Ovary (tissue), 7 donors: ENCODE measurements at regions not wholly inside any gene's neighbourhood (a gene's known extent, or its start where the extent isn't known, plus 50 kb on each side); places are given as distances from the start of the nearest gene placed in this dataset.
"Not testable (repeated sequence)": the region's sequence is repeated elsewhere in the genome, so short reads cannot be mapped to it uniquely, and the experiment has no call there.

Experiments
- DNase-seq, 5 donors: peaks; one replicate each; pipeline ENCODE4 v3.0.0-alpha.2; 2019 to 2020
- H3K27ac ChIP-seq, 2 donors: fragments of 200-600 bp; one replicate each; pipeline versions ENCODE4 v1.5.1 to v1.8.0; 2019 to 2022
- H3K27me3 ChIP-seq: fragments of 200-600 bp; one replicate; pipeline ENCODE4 v1.8.0; 2022
- H3K36me3 ChIP-seq: fragments of 200-600 bp; sonication (generic); one replicate; pipeline ENCODE4 v1.5.1; 2019
- H3K4me1 ChIP-seq: one replicate; pipeline ENCODE4 v1.8.1; 2013; ENCODE audit warnings: mild to moderate bottlenecking, moderate library complexity; ENCODE audit not compliant: insufficient read depth
- H3K4me3 ChIP-seq: fragments of 200-600 bp; sonication (generic); one replicate; pipeline ENCODE4 v1.5.1; 2017
- H3K9me3 ChIP-seq, 2 donors: fragments of 200-600 bp in 1 of 2; sonication (generic) in 1 of 2; one replicate each; pipeline versions ENCODE4 v1.5.1 to v1.8.1; 2013 to 2019; ENCODE audit warnings: mild to moderate bottlenecking in 1 of 2, moderate library complexity in 1 of 2
- EP300 ChIP-seq: sonication (generic); formaldehyde crosslinking; IDR thresholded peaks from one replicate; pipeline ENCODE4 v1.6.1; 2017; ENCODE audit warnings: antibody characterized with exemption
- POLR2A ChIP-seq: fragments of 450-650 bp; IDR thresholded peaks from one replicate; pipeline ENCODE4 v1.6.1; 2017; ENCODE audit warnings: antibody characterized with exemption, mild to moderate bottlenecking, moderate library complexity
- WGBS, 3 donors: extraction: QIAGEN DNeasy Blood & Tissue Kit in 1 of 3; methylation state at CpG; one replicate each; pipeline versions ENCODE4 v1.1.5 to v1.1.7; 2013 to 2017; 5-methylcytosine and 5-hydroxymethylcytosine counted together
- intact Hi-C, 4 donors: fragments of 100-400 bp; cut with DNase I; formaldehyde crosslinking; loops; one replicate each; pipeline versions ENCODE4 v1.11.0 to v1.15.1; 2022 to 2023
- TF ChIP-seq, protein P1 (sequence below), 3 donors: fragments of 450-650 bp in 2 of 3; fragments of 200-600 bp in 1 of 3; IDR thresholded peaks; one replicate each; pipeline versions ENCODE4 v1.5.1 to v1.8.0; 2016 to 2022; ENCODE audit warnings: antibody characterized with exemption in 3 of 3, mild to moderate bottlenecking in 1 of 3
- donor health status: DM: no; HTN: no; CAD: no; lungs with moderate emphysema.
- donor health status: DM: no; HTN: no; CAD: no.
- donor health status: Bipolar disorder and iron deficiency.
- donor health status: DM: no; HTN: no; CAD: no.
- donor health status: DM: yes; HTN: yes; CAD: no.

GRCh38 chr5:89308606-89309040 lies 425.6 kb upstream of the MEF2C start:
- no peak for DNase-seq
- Histone ChIP-seq H3K4me3 (no peak overlapping the region), H3K27ac (no peak overlapping the region), H3K9me3 (no peaks in the 10 kb centered on the region), H3K36me3 (no peaks in the 10 kb centered on the region), H3K4me1 (no peaks in the 10 kb centered on the region), H3K27me3 (no peaks in the 10 kb centered on the region)
- no peak for TF ChIP-seq POLR2A
- TF ChIP-seq EP300, result no peak
- TF ChIP-seq, protein P1, sequence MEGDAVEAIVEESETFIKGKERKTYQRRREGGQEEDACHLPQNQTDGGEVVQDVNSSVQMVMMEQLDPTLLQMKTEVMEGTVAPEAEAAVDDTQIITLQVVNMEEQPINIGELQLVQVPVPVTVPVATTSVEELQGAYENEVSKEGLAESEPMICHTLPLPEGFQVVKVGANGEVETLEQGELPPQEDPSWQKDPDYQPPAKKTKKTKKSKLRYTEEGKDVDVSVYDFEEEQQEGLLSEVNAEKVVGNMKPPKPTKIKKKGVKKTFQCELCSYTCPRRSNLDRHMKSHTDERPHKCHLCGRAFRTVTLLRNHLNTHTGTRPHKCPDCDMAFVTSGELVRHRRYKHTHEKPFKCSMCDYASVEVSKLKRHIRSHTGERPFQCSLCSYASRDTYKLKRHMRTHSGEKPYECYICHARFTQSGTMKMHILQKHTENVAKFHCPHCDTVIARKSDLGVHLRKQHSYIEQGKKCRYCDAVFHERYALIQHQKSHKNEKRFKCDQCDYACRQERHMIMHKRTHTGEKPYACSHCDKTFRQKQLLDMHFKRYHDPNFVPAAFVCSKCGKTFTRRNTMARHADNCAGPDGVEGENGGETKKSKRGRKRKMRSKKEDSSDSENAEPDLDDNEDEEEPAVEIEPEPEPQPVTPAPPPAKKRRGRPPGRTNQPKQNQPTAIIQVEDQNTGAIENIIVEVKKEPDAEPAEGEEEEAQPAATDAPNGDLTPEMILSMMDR (IDR thresholded peaks at IDR 0.05), result no peak
- WGBS, 3 donors, result 80 to 90% (median 84%) methylated on average over 4 of the region's 4 CpGs
- intact Hi-C loops, result no loop called here

DNA sequence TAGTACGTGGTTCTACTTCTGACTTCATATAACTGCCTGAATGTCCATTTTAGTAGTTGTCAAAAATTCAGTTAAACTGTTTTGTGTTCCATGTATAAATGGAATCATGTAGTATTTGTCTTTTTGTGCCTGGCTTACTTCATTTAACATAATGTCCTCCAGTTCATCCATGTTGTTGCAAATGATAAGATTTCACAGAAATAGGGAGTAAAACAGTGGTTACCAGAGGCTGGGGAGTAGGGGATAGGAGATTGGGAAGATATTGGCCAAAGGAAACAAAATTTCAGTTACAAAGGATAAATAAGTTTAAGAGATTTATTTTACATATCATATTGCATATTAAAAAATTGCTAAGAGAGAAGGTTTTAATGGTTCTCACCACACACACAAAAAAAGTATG lies 425.0 kb upstream of the MEF2C start:
- WGBS, 3 donors, result 87 to 92% (median 89%) methylated on average over 1 of the region's 1 CpG
- no peak for DNase-seq

DNA sequence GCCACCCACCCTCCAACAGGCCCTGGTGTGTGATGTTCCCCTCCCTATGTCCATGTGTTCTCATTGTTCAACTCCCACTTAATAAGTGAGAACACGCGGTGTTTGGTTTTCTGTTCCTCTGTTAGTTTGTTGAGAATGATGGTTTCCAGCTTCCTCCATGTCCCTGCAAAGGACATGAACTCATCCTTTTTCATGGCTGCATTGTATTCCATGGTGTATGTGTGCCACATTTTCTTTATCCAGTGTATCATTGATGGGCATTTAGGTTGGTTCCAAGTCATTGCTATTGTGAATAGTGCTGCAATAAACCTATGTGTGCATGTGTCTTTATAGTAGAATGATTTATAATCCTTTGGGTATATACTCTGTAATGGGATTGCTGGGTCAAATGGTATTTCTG lies 424.2 kb upstream of the MEF2C start:
- DNase-seq, H3K27me3 ChIP-seq, intact Hi-C loops, H3K27ac ChIP-seq, H3K4me1 ChIP-seq, H3K9me3 ChIP-seq, H3K4me3 ChIP-seq, H3K36me3 ChIP-seq: not testable (repeated sequence)
- 94 to 100% (median 97%) methylated on average over 2 of the region's 2 CpGs for WGBS, 3 donors

More for the DNA sequence above, 425.0 kb upstream of the MEF2C start:
- no peak for TF ChIP-seq EP300
- TF ChIP-seq, protein P1 (IDR thresholded peaks at IDR 0.05), result no peak
- Histone ChIP-seq H3K36me3 (no peaks in the 10 kb centered on the region), H3K4me1 (no peaks in the 10 kb centered on the region), H3K27ac (no peak overlapping the region), H3K4me3 (no peak overlapping the region), H3K9me3 (no peaks in the 10 kb centered on the region), H3K27me3 (no peaks in the 10 kb centered on the region)
- intact Hi-C loops, result no loop called here

DNA sequence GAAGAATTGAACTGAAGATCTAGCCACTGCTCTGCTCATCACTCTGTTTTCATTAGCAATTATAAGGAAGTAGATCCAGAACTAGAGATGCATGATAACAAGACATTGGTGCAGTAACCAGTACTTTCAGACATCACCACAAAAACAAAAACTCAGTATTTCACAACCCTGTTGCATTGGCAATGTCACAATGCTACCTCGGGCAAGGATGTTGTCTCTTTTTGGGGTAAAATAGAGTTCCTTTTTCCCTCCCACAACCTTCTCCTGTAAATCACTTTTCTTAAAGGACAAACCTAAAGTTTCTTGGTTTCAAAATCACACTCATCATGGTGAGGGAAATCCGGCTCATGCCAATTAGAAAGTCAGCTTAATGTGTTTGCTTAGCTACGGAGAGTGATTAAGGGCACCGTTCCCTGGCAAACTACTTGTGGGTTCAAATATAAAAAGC lies 420.1 kb upstream of the MEF2C start:
- H3K9me3 ChIP-seq, result no peaks in the 10 kb centered on the region
- no peak overlapping the region for H3K27ac ChIP-seq
- no peaks in the 10 kb centered on the region for H3K4me1 ChIP-seq
- DNase-seq, result no peak
- H3K4me3 ChIP-seq, result no peak overlapping the region
- H3K27me3 ChIP-seq, result no peaks in the 10 kb centered on the region
- WGBS, 3 donors, result 88 to 92% (median 91%) methylated on average over 4 of the region's 4 CpGs
- no peaks in the 10 kb centered on the region for H3K36me3 ChIP-seq
- TF ChIP-seq EP300, result no peak
- no peak for TF ChIP-seq POLR2A
- TF ChIP-seq, protein P1 (IDR thresholded peaks at IDR 0.05), result no peak
- intact Hi-C loops, result no loop called here

GRCh38 chr5:89302102-89302891 lies 419.3 kb upstream of the MEF2C start:
- H3K4me3 ChIP-seq, result no peak overlapping the region
- H3K9me3 ChIP-seq, result no peaks in the 10 kb centered on the region
- no peak for DNase-seq
- TF ChIP-seq POLR2A, result no peak
- TF ChIP-seq, protein P1 (IDR thresholded peaks at IDR 0.05), result no peak
- no peak for TF ChIP-seq EP300
- intact Hi-C loops, result no loop called here
- no peaks in the 10 kb centered on the region for H3K4me1 ChIP-seq
- H3K36me3 ChIP-seq, result no peaks in the 10 kb centered on the region
- 88 to 92% (median 89%) methylated on average over 5 of the region's 5 CpGs for WGBS, 3 donors
- no peak overlapping the region for H3K27ac ChIP-seq
- no peaks in the 10 kb centered on the region for H3K27me3 ChIP-seq
